Glomerular visceral epithelial cell (primary cell): ENCODE measurements at regions not wholly inside any gene's neighbourhood (a gene's known extent, or its start where the extent isn't known, plus 50 kb on each side); places are given as distances from the start of the nearest gene placed in this dataset.

Experiments used
- DNase-seq: peaks from one replicate; pipeline ENCODE4 v3.0.0-alpha.2; 2016; ENCODE audit errors: extremely low spot score

DNA sequence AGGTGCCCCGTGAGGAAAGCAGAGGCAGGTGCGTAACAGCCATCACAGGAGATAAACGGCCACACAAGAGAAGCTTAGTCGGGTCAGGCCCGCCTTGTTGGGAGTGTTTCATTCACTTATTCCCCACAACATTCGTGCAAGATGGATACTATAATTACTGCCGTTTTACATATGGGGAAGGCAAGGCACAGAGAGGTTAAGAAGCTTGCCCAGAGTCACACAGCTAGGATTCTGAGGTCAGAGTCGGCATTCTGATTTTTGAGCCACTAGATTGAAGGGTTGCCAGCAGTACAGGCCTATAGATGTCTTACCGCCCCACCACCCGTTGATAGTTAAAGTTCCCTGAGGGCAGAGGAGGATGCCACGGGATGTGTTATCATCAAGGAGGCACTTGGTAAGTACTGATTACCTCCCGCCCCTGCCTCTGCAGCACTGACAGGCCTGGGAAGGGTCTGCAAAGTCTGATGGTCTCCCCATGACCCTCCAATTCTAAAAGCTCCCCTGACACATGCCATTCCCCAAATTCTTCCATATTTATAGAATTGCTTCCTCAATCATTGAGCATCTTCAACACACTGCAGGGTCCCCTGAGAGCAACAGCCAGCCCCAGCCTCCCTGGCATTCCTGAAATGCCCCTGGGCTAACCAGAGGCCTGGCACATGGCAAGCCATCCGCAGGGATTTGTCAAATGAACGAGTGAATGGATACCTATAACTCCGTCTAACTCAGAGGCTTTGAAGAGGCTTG is 74.7 kb upstream of the CLDN14 start:
- no peak for DNase-seq

DNA sequence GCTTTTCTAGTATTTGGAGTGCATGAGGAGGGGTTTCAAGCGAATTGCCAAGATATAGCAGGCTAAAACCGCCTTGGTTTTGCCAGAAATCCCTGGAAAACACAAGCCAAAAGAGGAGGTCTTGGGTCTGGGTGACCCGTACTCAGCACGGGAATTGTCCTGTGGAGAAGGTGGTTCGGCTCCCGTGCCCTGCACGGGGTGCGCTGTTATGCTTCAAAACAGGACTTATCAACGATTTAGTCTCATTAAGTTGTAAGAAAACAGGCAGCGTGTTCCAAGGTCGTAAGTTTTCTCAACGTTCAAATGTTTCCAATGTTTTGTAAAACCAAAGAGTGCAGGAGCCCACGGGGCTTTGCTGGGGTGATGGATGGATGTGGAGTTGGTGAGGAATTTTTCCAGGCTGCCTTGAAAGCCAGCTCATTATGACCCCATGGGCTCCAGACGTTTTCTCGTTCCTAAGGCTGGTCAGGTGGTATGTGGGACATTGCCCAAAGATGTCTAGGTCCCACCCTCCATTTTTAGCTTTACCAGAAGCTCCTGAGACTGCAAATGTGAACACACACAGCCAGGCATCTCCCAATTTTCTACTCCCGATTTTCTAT is 75.4 kb upstream of the CLDN14 start:
- DNase-seq: no peak

GRCh38 chr21:36557316-36557715 is 77.4 kb upstream of the CLDN14 start:
- DNase-seq: no peak

- no peak for DNase-seq
These were observed 81.1 kb upstream of the CLDN14 start for GRCh38 chr21:36560933-36561575.

DNA sequence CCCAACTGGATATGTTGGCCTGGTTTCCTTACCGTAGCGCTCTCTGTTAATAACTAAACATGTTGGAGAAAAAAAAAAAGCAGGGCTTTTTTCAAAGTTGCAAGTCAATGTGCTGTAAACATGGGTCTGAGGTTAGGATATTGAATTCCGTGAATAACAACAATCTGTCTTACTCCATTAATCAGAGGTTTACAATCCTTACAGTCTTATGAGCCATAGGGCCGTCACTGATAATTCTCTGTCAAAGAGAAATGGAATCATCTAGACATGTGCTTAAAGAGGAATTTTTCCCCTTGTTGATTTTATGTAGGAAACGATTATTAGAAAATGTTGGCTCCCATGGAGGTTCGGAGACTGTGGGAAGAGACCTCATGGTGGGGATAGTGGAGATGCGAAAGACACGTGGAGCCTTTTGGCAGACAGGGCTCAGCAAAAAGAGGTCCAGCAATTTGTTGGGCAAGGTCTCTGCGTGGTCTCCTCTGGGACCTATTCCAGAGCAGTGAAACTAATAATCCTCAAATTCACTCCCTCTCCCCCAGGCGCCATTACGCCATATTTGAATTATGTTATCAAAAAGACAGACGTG is 83.5 kb upstream of the CLDN14 start:
- no peak for DNase-seq

DNA sequence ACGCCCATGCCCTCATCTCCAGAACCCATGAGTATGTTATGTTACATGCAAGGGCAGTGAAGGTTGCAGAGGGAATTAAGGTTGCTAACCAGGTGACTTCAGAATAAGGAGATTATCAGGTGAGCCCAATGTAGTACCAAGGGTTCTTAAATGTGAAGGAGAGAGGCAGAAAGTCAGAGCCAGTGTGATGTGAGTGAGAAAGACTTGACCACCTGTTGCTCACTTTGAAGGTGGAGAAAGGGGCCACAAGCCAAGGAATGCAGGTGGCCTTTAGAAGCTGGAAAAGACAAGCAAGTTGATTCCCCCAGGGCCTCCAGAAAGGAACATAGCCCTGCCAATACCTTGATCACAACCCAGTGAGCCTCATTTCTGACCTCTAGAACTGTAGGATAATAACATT is 84.7 kb upstream of the CLDN14 start:
- no peak for DNase-seq

DNA sequence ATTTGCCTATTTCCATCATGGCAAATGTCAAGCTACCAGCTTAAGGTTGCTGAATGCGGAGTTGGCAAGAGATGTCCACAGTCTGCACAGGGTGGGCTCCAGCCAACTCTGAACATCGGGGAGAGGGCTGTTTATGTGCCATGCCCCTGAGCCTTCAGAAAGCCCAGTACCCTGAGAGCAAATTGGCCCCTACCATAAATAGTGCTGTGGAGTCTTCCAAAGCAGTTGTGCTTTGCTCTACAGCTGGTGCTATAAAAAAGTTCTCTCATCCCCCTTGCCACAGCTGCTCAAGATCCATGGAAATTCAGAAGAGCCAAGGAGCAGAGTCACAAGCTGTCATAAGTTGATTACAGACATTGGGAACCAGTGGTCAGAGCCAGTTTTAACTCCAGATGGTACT is 85.6 kb upstream of the CLDN14 start:
- no peak for DNase-seq

- DNase-seq: no peak
These were observed 86.7 kb upstream of the CLDN14 start for GRCh38 chr21:36566644-36567043.

GRCh38 chr21:36567216-36567885 is 87.4 kb upstream of the CLDN14 start:
- no peak for DNase-seq

DNA sequence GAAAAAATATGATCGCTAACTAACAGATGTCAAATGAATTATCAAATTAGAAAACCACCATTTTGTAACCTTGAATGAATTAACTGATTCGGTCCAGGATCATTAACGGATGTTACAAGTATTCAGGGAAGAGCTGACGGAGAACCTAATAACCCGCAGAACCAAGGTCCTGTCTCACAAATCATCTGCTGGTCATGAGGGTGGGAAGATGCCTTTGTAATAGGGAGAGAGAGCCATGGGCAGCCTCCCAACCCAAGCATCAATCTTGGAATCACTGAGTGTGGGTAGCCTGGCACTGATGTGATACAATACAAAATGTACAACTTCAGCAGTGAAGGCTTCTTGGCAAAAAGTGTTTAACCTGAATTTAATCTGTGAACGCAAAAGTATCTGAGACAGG is 89.6 kb upstream of the CLDN14 start:
- no peak for DNase-seq

DNA sequence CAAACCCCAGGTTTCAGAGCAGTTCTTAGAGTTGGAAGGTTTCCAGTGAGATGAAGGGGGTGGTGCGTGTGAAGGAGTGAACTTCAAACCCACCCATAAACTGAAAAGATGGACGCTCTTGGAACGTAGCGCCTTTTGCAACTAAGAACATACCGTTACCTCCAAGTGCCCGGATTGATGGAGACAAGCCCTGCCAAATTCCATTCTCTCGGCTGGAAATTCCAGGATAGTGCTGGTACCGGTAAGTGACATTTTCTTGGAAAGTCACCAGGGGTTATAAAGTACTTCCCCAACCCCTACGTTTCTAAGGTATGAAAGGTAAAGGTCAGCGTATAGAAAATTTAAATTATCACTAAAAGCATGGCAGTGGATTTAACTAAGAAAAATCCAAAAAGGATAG is 91.6 kb upstream of the CLDN14 start:
- no peak for DNase-seq

DNA sequence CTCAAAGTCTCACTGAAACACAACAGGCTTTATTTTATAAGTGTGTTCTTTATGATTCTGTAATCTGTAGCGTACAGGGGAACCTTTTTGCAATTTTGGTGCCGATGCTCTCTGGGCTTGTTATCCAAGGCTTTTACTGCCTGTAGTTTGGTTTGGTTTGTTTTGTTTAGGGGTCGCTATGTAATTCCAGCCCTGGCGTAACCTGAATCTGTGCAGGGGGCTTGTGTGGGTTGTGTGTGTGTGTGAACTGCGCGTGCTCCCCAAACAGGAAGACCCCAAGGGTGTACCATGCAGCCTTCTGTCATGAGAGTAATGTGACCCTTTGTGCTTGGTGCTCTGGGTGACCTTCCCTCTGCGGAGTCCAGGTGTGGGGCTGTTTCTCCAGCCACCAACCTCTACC is 92.1 kb upstream of the CLDN14 start:
- DNase-seq: no peak

- DNase-seq: no peak
These were observed 95.4 kb upstream of the CLDN14 start for GRCh38 chr21:36575306-36575705.

DNA sequence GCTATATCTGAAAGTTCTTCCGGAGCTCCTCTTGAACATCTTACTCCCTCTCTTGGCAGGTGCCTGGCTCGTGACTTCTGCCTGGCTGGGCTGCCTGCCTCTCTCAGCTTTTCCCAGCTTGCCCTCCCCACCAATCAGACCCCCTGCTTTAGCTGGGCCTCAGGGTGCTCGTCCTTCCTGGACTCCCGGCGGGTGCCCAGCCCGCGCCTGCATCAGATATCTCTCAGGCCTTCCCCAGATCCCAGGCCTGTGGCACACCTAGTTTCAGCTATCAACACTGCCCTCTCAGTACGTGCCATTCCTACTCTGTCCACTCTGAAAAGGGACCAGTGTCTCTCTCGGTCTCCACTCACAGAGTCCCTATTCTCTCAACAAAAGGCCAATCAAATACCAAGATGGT is 96.5 kb upstream of the CLDN14 start:
- DNase-seq: no peak

DNA sequence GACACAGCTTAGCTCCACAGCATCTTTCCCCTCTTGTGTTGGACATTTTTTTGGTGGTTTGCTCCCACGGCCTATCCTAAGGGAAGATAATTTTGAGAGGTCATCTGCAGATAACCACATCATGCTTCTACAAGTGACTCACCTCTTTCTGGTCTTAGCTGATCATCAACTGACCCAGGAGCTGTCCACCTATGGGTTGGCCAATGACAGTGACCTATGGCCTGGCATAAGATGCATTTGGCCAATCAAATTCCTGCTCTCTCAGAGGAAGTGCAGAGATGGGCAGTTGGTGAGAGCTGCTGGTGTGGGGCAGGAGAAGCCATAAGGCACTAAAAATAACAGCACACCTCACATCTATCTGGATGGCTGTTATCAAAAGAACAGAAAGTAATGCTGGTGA is 100.0 kb upstream of the CLDN14 start:
- peak; percentile 22 for DNase-seq

DNA sequence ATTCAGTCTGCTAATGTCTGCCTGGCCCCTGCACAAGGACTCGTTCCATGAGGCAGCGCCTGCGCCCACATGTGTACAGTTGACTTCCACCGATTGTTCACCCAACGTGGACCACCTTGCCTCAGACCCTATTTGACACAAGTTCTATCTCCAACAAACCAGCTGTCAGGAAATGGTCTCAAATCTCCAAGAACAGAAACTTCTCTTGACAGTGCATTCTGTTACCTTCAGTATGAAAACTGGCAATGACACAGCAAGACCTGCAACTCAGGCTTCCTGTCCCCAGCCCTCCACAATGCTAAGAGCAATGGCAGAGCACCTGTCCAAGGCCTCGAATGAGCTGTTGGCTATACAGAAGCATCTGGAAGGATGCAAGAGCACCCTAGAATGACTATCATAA is 102.3 kb upstream of the CLDN14 start:
- DNase-seq: no peak

DNA sequence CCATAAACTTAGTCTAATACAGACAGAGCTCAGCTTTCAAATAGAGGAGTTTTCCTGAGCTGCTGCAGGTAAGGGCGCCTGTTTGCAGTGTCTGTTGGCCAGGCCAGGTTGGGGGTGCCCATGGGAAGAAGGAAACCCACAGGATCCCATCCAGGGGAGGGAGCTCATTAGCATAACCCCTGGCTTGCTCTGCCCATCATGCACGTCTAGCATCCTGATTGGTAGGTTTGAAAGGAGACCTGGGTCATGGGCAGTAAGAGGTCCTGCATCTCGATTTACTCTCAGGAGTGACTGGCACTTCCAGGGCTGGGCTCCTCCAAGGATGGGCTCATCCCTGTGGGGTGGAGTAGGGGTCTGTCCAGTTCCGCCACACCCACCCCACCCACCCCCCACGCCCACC is 103.7 kb upstream of the CLDN14 start:
- DNase-seq: no peak

DNA sequence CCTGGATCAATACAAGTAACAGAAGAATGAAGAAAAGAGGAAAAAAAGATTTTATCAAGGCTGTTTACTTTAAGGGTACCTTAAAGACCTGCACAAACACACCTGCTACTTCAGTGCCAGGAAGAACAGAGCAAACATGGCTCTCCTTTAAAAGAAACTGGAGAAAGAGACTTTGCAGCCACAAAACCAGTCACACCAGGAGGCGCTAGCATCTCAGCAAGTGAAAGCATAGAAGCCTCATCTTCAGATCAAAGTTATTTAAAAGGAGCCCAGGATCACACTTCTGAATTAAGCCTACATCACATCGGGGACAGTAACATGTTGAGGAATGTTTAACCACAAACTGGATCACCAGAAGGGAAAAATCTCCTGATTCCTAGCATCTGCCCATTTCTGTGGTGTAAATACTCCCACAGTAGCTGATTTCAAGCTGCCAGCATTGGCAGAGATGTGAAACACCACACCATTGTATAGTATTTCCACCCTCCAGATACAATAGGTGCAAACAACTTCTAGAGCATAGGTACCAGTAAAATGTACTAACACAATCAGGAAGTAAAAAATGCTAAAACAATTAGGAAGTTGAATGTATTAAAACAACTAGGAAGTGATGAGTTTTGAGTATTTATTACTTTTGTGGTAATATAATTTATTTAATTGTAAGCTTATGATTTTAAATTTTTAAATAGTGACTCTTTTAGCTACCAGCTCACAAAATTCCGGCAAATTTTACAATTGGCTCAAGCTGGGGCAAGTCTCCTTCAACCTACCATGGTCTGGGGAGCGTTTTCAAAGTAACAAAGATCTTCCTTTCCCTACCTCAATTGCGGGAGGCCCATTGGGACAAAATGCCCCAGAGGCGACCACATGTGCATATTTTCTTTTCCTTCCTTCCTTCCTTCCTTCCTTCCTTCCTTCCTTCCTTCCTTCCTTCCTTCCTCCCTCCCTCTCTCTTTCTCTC is 105.3 kb upstream of the CLDN14 start:
- DNase-seq: no peak

DNA sequence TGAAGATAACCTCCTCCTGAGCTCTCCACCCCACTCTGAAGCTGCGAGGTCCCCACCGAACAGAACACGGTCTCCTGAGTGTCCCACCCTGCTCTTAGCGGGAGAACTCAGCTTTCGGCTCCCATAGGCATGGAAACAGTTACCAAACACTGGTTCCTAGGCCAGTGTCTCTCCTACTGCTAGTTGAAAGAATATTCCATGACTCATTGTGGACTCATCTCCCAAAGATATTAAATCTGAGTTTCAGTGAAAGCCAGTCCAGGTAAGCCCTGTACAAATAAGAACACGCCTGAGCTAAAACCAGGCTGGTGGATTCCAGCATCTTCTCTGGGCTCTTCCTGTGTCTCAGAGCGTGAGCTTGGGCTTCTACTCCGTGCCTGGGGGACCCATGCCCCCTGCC is 107.5 kb upstream of the CLDN14 start:
- DNase-seq: no peak

DNA sequence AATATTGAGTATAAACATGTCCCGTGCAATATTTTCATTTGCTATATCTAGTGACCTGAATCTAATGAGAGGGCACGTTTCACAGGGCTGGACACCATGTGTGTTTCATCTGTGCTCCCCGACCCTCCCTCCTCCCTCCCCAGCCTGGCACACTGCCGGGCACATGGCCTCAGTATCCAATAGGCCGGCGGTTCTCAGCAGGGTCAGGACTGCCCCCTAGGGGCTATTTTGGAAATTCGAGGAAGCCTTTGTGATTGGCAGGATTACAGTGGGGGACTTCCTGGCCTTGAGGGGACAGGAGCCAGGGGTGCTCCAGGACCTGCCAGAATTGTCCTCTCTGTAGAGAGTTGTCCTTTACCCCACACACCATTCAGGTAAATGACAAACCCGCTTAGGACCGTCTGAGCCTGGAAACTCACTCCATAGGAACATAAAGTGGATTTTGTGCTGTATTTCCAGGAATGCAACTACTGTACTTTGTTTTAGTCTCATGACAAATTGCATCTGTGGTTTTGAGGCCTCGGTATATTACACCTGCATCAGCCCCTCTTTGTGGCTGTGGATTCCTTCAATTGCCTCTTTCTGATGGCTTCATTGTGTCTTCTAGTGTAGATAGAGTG is 109.5 kb upstream of the SIM2 start:
- peak; percentile 26 for DNase-seq
